RWPE2 (cell line): ENCODE measurements at regions not wholly inside any gene's neighbourhood (a gene's known extent, or its start where the extent isn't known, plus 50 kb on each side); places are given as distances from the start of the nearest gene placed in this dataset.

Experiments used
- ATAC-seq: fragments of 200-7000 bp; cut with Tn5 transposase; 3 replicates; pipeline ENCODE4 v1.9.1; 2021; ENCODE audit warnings: low read depth
- DNase-seq: peaks from one replicate; pipeline ENCODE4 v3.0.0-alpha.2; 2020; ENCODE audit warnings: low spot score
- H3K27ac ChIP-seq: fragments of 450-650 bp; 2 replicates; pipeline ENCODE4 v1.5.1; 2017; ENCODE audit warnings: mild to moderate bottlenecking; ENCODE audit not compliant: poor library complexity, severe bottlenecking
- H3K27me3 ChIP-seq: fragments of 250-450 bp; sonication (Bioruptor Pico); 2 replicates; pipeline ENCODE4 v1.5.1; 2021; ENCODE audit warnings: mild to moderate bottlenecking, moderate library complexity; ENCODE audit not compliant: insufficient read depth, poor library complexity, severe bottlenecking
- H3K36me3 ChIP-seq: fragments of 250-450 bp; sonication (Bioruptor Pico); 2 replicates; pipeline ENCODE4 v1.5.1; 2020; ENCODE audit warnings: low read depth, mild to moderate bottlenecking, moderate library complexity
- H3K4me1 ChIP-seq: fragments of 250-450 bp; sonication (Bioruptor Pico); 2 replicates; pipeline ENCODE4 v1.5.1; 2021; ENCODE audit warnings: mild to moderate bottlenecking, moderate library complexity; ENCODE audit not compliant: insufficient read depth, poor library complexity, severe bottlenecking
- H3K4me3 ChIP-seq: fragments of 250-450 bp; sonication (Bioruptor Pico); 2 replicates; pipeline ENCODE4 v1.5.1; 2021; ENCODE audit warnings: mild to moderate bottlenecking, moderate library complexity; ENCODE audit not compliant: severe bottlenecking
- H3K9me3 ChIP-seq: fragments of 250-450 bp; sonication (Bioruptor Pico); 2 replicates; pipeline ENCODE4 v1.5.1; 2021; ENCODE audit warnings: mild to moderate bottlenecking, moderate library complexity; ENCODE audit not compliant: severe bottlenecking
- CTCF ChIP-seq: fragments of 450-650 bp; IDR thresholded peaks from one replicate; pipeline ENCODE4 v1.5.1; 2017; ENCODE audit warnings: mild to moderate bottlenecking, moderate library complexity; ENCODE audit not compliant: poor library complexity, severe bottlenecking

GRCh38 chr1:219518907-219519248, 94.0 kb downstream of the ZC3H11B start:
- Histone ChIP-seq H3K36me3 (no peaks in the 10 kb centered on the region), H3K4me3 (no peak overlapping the region), H3K9me3 (no peaks in the 10 kb centered on the region), H3K27me3 (no peaks in the 10 kb centered on the region), H3K4me1 (no peaks in the 10 kb centered on the region), H3K27ac (no peak overlapping the region)
- no peak for ATAC-seq
- TF ChIP-seq CTCF: no peak
- no peak for DNase-seq

- no peak overlapping the region for H3K27ac ChIP-seq
- H3K4me3 ChIP-seq: no peak overlapping the region
- TF ChIP-seq CTCF: no peak
- H3K27me3 ChIP-seq: no peaks in the 10 kb centered on the region
- no peaks in the 10 kb centered on the region for H3K9me3 ChIP-seq
- ATAC-seq (peak; percentile 68), DNase-seq (no peak)
- H3K36me3 ChIP-seq: no peaks in the 10 kb centered on the region
- H3K4me1 ChIP-seq: no peaks in the 10 kb centered on the region
These were observed 94.6 kb downstream of the ZC3H11B start for GRCh38 chr1:219518168-219518906.

- Histone ChIP-seq H3K4me1 (no peaks in the 10 kb centered on the region), H3K36me3 (no peaks in the 10 kb centered on the region), H3K27ac (no peak overlapping the region), H3K9me3 (no peaks in the 10 kb centered on the region), H3K27me3 (no peaks in the 10 kb centered on the region), H3K4me3 (no peak overlapping the region)
- DNase-seq (no peak), ATAC-seq (no peak)
- TF ChIP-seq CTCF: no peak
These were observed 95.9 kb downstream of the ZC3H11B start for GRCh38 chr1:219517031-219517430.

- no peak for ATAC-seq
- Histone ChIP-seq H3K36me3 (no peaks in the 10 kb centered on the region), H3K27ac (no peak overlapping the region), H3K9me3 (no peaks in the 10 kb centered on the region), H3K27me3 (no peaks in the 10 kb centered on the region), H3K4me3 (no peak overlapping the region), H3K4me1 (no peaks in the 10 kb centered on the region)
- TF ChIP-seq CTCF: no peak
- DNase-seq: no peak
These were observed 98.2 kb downstream of the ZC3H11B start for GRCh38 chr1:219514728-219515127.

- Histone ChIP-seq H3K27me3 (no peaks in the 10 kb centered on the region), H3K27ac (no peak overlapping the region), H3K4me1 (no peaks in the 10 kb centered on the region), H3K4me3 (no peak overlapping the region), H3K36me3 (no peaks in the 10 kb centered on the region), H3K9me3 (no peaks in the 10 kb centered on the region)
- TF ChIP-seq CTCF: no peak
- no peak for DNase-seq
- no peak for ATAC-seq
These were observed 105.5 kb downstream of the ZC3H11B start for GRCh38 chr1:219507437-219507836.
